Endometrial microvascular endothelial cells (primary cell): ENCODE measurements at regions not wholly inside any gene's neighbourhood (a gene's known extent, or its start where the extent isn't known, plus 50 kb on each side); places are given as distances from the start of the nearest gene placed in this dataset.
"Not testable (repeated sequence)": the region's sequence is repeated elsewhere in the genome, so short reads cannot be mapped to it uniquely, and the experiment has no call there.

Source experiments
- in situ Hi-C: cut with HindIII; loops from 2 replicates; pipeline ENCODE4 v1.10.0; 2017; ENCODE audit warnings: low sequenced_read_pairs, low pct_unique_long_range_greater_than_20kb; ENCODE audit errors: inconsistent ontology term

GRCh38 chr20:48396981-48397861 lies 430.6 kb downstream of the PREX1 start:
- in situ Hi-C loops: not testable (repeated sequence)

- in situ Hi-C loops: no loop called here
These were observed 431.8 kb downstream of the PREX1 start for GRCh38 chr20:48395816-48396546.

- in situ Hi-C loops: no loop called here
These were observed 433.3 kb downstream of the PREX1 start for GRCh38 chr20:48394415-48395081.

- in situ Hi-C loops: no loop called here
These were observed 434.0 kb downstream of the PREX1 start for GRCh38 chr20:48393737-48394314.

- in situ Hi-C loops: no loop called here
These were observed 434.5 kb downstream of the PREX1 start for GRCh38 chr20:48393311-48393685.

GRCh38 chr20:48392407-48393310 lies 435.1 kb downstream of the PREX1 start:
- in situ Hi-C loops: no loop called here

GRCh38 chr20:48390981-48391380 lies 436.8 kb downstream of the PREX1 start:
- in situ Hi-C loops: no loop called here

DNA sequence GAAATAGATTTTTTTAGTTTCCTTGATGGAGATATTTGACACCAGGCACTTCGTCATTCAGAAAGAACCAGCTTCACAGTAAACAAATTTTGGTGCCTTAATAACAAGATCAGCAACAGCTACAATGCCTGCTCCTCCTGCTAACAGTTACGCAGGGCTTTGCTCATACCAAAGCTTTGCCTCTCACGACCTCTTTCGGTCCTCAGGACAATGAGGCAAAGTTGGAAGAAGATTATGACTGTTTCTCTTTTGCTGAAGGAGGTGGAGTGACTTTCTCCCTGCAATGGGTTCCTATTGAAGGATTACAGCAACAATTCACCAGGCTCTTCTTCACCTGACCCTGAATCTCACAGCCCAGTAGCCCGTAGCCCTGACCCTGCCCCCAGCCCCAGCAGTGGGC lies 440.1 kb downstream of the PREX1 start:
- in situ Hi-C loops: no loop called here

DNA sequence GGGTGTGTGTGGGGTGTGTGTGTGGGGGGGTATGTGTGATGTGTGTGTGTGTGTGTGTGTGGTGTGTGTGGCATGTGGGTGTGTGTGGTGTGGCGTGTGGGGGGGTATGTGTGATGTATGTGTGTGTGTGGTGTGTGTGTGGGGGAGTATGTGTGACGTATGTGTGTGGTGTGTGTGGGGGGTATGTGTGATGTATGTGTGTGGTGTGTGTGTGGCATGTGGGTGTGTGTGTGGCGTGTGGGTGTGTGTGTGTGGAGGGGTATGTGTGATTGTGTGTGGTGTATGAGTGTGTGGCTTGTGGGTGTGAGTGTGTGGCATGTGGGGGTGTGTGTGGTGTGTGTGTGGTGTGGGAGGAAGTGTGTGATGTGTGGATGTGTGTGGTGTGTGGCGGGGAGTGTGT lies 442.3 kb downstream of the PREX1 start:
- in situ Hi-C loops: no loop called here

DNA sequence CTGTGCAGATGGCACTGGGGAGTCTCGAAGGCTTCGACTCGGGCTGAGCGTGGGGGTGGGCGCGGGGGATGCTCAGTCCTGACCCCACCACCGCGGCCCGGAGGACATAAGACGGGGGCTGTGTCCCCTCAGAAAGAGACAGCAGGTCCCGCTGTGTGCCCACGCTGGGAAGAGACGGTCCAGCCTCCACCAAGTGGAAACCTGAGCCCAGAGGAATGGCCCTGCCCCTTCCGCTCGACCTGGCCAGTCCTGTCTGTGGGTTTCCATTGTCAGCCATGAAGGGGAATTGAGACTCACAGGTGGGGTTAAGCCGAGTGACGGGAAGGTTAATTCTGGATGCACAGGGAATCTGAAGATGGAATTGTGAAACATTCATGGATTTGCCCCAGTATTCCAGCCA lies 442.7 kb downstream of the PREX1 start:
- in situ Hi-C loops: no loop called here

DNA sequence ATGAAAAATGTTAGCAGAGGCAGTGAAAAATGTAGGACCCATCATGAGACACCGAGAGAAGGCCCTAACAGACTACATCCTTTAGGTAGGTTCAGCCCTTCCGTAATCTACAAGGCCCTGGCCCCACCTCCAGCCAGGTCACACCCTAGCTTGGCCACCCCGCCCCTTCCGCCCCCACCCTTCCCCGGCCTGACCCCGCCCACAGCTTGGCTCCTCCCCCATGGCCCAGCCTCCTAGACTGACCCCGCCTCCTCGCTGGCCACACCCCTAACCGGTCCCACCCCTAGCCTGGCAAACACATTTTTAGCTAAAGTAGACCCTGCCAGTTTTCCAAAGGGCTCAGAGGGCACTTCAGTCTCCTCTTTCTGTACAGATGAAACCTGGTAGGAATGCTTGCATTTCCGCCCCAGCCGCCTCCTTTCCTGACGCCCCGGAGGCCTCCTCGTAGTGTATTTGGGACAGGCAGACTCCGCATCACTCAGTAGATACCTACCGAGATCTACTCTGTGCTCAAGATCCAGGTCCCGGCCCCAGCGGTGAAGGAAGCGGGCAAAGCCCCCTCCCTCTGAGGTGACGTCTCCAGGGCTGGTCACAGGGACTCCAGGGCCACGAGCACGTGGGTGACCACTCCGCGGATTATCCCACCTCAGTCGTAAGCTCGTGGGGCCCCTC lies 443.5 kb downstream of the PREX1 start:
- in situ Hi-C loops: no loop called here

GRCh38 chr20:48383252-48383651 lies 444.5 kb downstream of the PREX1 start:
- in situ Hi-C loops: no loop called here

- in situ Hi-C loops: no loop called here
These were observed 445.5 kb downstream of the PREX1 start for GRCh38 chr20:48382304-48382703.

- in situ Hi-C loops: no loop called here
These were observed 446.3 kb downstream of the PREX1 start for GRCh38 chr20:48381353-48382120.

GRCh38 chr20:48380661-48381060 lies 447.1 kb downstream of the PREX1 start:
- in situ Hi-C loops: no loop called here

DNA sequence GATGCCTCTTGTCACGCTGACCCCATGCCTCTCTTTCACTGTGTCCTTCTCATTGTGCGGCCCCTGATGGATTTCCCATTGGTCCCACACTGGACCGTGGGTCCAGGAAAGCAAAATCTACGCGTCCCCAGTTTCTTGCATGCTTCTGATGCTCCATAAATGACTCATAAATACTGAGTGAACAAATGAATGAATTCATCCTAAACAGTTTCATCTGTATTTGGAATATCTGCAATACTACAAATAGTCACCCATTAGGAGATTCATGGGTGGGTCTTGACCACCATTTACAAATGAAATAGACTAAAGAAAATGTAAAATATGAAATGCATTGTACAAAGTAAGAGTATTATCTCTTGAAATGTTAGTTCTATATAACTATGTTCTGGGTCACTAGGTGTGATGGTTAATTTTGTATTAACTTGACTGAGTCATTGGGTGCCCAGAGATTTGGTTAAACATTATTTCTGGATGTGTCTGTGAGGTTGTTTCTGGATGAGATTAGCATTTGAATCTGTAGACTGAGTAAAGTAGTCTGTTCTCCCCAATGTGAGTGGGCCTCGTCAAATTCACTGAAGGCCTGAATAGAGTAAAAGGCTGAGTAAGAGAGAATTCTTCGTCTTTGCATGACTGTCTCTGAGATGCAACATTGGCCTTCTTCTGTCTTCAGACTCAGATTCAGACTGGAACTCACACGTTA lies 448.7 kb downstream of the PREX1 start:
- in situ Hi-C loops: no loop called here

- in situ Hi-C loops: no loop called here
These were observed 449.9 kb downstream of the PREX1 start for GRCh38 chr20:48377940-48378339.
